Spleen (tissue), 7 donors: ENCODE measurements at regions not wholly inside any gene's neighbourhood (a gene's known extent, or its start where the extent isn't known, plus 50 kb on each side); places are given as distances from the start of the nearest gene placed in this dataset.

Experiments used
- CTCF ChIP-seq, 11 experiments: fragments of 200-600 bp in 7 of 11; fragments of 450-650 bp in 4 of 11; sonication (generic) in 4 of 11; IDR thresholded peaks in 8 of 11; conservative IDR thresholded peaks in 3 of 11; 1 replicate in 7 of 11; 2 replicates in 4 of 11; pipeline versions ENCODE4 v1.4.0 to v1.8.0; 2016 to 2021; ENCODE audit warnings: antibody characterized with exemption in 11 of 11, inconsistent platforms in 4 of 11, mild to moderate bottlenecking in 1 of 11
- POLR2A ChIP-seq, 3 donors: fragments of 450-650 bp; IDR thresholded peaks; one replicate each; pipeline ENCODE4 v1.5.1; 2017; ENCODE audit warnings: antibody characterized with exemption in 3 of 3, mild to moderate bottlenecking in 1 of 3
- POLR2AphosphoS5 ChIP-seq, 3 donors: sonication (generic); formaldehyde crosslinking; IDR thresholded peaks; one replicate each; pipeline ENCODE4 v1.5.1; 2017; ENCODE audit warnings: antibody characterized with exemption in 3 of 3
- donor health status: DM: no; HTN: no; CAD: no; lungs with moderate emphysema.
- donor health status: DM: no; HTN: no; CAD: no.
- donor health status: DM: no; HTN: no; CAD: no.

GRCh38 chr2:187935126-187935525 is 356.5 kb upstream of the GULP1 start:
- TF ChIP-seq POLR2AphosphoS5 (IDR thresholded peaks at IDR 0.05): no peak
- TF ChIP-seq CTCF (IDR thresholded peaks at IDR 0.05 in 8 of 11, conservative IDR thresholded peaks at IDR 0.05 in 3 of 11): no peak
- TF ChIP-seq POLR2A (IDR thresholded peaks at IDR 0.05): no peak
